Effector CD4-positive, alpha-beta T cell (primary cell): ENCODE measurements at regions not wholly inside any gene's neighbourhood (a gene's known extent, or its start where the extent isn't known, plus 50 kb on each side); places are given as distances from the start of the nearest gene placed in this dataset.
A peak's percentile ranks its signal among the peaks of the same experiment; 100 is the strongest.
"Not testable (repeated sequence)": the region's sequence is repeated elsewhere in the genome, so short reads cannot be mapped to it uniquely, and the experiment has no call there.

Source experiments
- DNase-seq: peaks from one replicate; pipeline ENCODE4 v3.0.0-alpha.2; 2020

- no peak for DNase-seq
Measured at GRCh38 chr6:151671195-151671594, 136.3 kb upstream of the ESR1 start.

- no peak for DNase-seq
Measured at GRCh38 chr6:151674578-151674977, 132.9 kb upstream of the ESR1 start.

GRCh38 chr6:151675746-151676459 lies 131.6 kb upstream of the ESR1 start:
- peak; percentile 34 for DNase-seq

- DNase-seq, result no peak
Measured at GRCh38 chr6:151676460-151676945, 131.0 kb upstream of the ESR1 start.

- no peak for DNase-seq
Measured at GRCh38 chr6:151677404-151677803, 130.1 kb upstream of the ESR1 start.

- DNase-seq, result no peak
Measured at GRCh38 chr6:151679081-151679480, 128.4 kb upstream of the ESR1 start.

GRCh38 chr6:151679941-151680340 lies 127.5 kb upstream of the ESR1 start:
- no peak for DNase-seq

- no peak for DNase-seq
Measured at GRCh38 chr6:151680846-151681432, 126.5 kb upstream of the ESR1 start.

- DNase-seq, result no peak
Measured at GRCh38 chr6:151681433-151682059, 125.9 kb upstream of the ESR1 start.

GRCh38 chr6:151682251-151682650 lies 125.2 kb upstream of the ESR1 start:
- no peak for DNase-seq

GRCh38 chr6:151682922-151683321 lies 124.6 kb upstream of the ESR1 start:
- DNase-seq, result no peak

GRCh38 chr6:151683381-151683780 lies 124.1 kb upstream of the ESR1 start:
- no peak for DNase-seq

- no peak for DNase-seq
Measured at GRCh38 chr6:151689499-151690201, 117.8 kb upstream of the ESR1 start.

GRCh38 chr6:151690303-151690702 lies 117.2 kb upstream of the ESR1 start:
- DNase-seq, result no peak

- DNase-seq, result no peak
Measured at GRCh38 chr6:151690768-151691562, 116.5 kb upstream of the ESR1 start.

GRCh38 chr6:151692216-151692615 lies 115.3 kb upstream of the ESR1 start:
- no peak for DNase-seq

- no peak for DNase-seq
Measured at GRCh38 chr6:151693366-151693765, 114.1 kb upstream of the ESR1 start.

- DNase-seq, result no peak
Measured at GRCh38 chr6:151695156-151695555, 112.3 kb upstream of the ESR1 start.

GRCh38 chr6:151696302-151696701 lies 111.2 kb upstream of the ESR1 start:
- not testable (repeated sequence) for DNase-seq

GRCh38 chr6:151698931-151699700 lies 108.4 kb upstream of the ESR1 start:
- no peak for DNase-seq

GRCh38 chr6:151699719-151700118 lies 107.8 kb upstream of the ESR1 start:
- no peak for DNase-seq
